H54 (cell line): ENCODE measurements at regions not wholly inside any gene's neighbourhood (a gene's known extent, or its start where the extent isn't known, plus 50 kb on each side); places are given as distances from the start of the nearest gene placed in this dataset.

Experiments used
- DNase-seq: peaks from one replicate; pipeline ENCODE4 v3.0.0; 2011; ENCODE audit warnings: low spot score, mixed read lengths; ENCODE audit not compliant: insufficient read length
- FAIRE-seq: peaks from 3 replicates; lab custom pipeline; 2011; peaks lifted over from hg19 to GRCh38; lab: Jason Lieb, UNC
- POLR2A ChIP-seq: IDR thresholded peaks from 2 replicates; pipeline ENCODE4 v1.6.1; 2011; ENCODE audit warnings: low read depth, mild to moderate bottlenecking, low read length

DNA sequence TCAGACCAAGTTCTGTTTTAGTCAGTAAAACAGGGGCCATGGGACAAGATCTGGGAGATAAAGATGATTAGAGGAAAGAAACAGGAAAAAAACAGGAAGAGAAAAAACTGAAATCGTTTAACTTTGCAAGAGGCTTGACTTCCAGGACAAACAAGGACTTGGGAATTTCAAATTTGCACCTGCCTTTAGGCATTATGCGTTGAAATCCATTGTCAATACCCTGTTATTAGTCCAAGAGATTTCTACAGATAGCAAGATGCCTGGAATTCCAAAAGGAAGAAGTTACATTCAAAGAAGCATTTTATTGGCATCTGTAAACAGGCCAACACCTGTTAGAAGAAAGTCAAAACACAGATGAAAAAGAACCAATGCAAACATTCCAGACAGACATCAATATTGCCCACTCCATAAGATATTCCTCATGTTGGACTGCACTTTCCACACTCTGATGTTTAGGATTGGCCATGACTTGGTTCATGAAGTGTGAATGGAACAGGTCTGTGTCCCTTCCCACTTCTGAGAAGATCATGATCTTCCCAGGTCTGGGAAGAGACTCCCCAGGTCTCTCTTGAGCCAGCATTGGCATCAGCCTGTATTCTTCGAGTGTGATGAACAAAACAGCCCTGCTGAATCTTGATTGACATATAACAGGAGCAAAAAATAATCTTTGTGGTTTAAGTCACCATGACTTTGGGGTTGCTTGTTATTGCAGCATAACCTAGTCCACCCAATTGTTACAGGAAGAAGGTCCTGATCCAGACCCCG is 181.4 kb upstream of the FN1 start:
- FAIRE-seq (no peak), DNase-seq (no peak)
- no peak for TF ChIP-seq POLR2A

DNA sequence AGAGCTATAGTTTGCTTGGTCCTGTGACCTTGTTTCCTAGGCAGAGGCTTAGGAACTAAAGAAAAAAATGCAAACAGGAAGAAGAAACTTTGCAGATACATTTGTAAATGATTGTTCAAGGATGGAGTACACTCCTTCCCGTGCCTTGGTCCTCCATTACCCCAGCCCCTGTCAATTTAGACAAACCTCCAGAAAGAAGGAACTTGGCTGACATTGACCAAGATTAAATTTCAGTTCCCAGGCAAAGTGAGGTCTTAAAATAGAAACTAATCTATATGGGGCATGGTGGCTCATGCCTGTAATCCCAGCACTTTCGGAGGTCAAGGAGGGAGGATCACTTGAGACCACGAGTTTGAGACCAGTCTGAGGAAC is 179.9 kb upstream of the FN1 start:
- FAIRE-seq (no peak), DNase-seq (no peak)
- no peak for TF ChIP-seq POLR2A

GRCh38 chr2:215615067-215615802 is 179.4 kb upstream of the FN1 start:
- no peak for DNase-seq
- FAIRE-seq = no peak
- TF ChIP-seq POLR2A = no peak

DNA sequence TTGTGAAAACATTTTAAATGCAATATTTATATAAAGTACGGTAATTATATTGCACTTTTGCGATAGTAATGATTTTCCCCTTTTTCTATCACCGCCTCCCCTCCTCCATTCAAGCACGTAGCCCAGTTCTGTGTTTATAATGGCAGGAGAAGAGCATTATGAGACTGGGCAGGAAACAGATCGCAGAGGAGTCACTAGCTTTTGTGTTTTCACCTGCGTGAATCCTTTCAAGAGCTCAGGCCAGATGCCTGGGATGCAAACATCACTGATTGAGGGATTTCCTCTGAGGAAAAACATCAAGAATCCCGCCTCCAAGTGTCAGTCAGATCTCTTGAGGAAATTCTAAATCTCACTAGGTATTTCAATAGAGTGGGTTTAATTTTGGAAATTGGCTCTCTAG is 178.4 kb upstream of the FN1 start:
- no peak for FAIRE-seq
- no peak for TF ChIP-seq POLR2A
- no peak for DNase-seq

- DNase-seq (no peak), FAIRE-seq (no peak)
- no peak for TF ChIP-seq POLR2A
These were observed 178.0 kb upstream of the FN1 start for GRCh38 chr2:215613888-215614287.

GRCh38 chr2:215613280-215613679 is 177.4 kb upstream of the FN1 start:
- DNase-seq (no peak), FAIRE-seq (no peak)
- TF ChIP-seq POLR2A = no peak

GRCh38 chr2:215612786-215613185 is 176.9 kb upstream of the FN1 start:
- no peak for TF ChIP-seq POLR2A
- DNase-seq = no peak
- FAIRE-seq = no peak

DNA sequence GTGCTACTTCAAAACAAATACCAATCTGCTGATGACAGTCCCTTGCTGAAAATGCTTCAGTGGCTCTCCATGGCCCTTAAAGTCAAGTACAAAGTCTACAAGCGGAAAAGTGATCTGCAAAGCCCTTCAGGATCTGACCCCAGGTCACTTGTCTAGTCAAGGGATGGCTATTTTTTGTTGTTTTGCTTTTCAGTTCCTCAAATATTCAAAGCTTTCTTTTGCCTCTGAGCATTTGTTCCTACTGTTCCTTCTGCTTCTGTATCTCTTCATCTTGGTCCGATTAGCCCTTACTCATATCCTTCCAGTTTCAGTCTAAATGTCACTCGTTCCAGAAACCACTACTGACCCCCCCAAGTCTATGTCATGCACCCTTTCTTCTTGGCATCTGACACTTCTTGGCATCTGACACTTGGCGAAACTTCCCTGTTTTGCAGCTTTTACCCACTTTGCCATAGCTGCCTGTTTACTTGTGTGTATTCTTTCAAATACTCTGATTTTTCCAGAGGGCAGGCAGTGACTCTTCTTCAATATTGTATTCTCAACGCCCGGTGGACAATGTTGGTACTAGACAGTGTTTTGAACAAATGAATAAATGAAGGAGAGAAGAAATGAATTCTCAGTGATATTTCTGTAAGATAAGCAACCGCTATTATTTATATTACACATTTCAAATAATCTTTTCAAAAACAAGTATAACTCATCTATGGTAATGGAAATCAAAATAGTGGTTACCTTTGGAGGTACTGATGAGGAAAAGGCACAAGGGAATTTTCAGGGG is 175.9 kb upstream of the FN1 start:
- no peak for FAIRE-seq
- TF ChIP-seq POLR2A = no peak
- DNase-seq = no peak

GRCh38 chr2:215609089-215610032 is 173.5 kb upstream of the FN1 start:
- no peak for FAIRE-seq

DNA sequence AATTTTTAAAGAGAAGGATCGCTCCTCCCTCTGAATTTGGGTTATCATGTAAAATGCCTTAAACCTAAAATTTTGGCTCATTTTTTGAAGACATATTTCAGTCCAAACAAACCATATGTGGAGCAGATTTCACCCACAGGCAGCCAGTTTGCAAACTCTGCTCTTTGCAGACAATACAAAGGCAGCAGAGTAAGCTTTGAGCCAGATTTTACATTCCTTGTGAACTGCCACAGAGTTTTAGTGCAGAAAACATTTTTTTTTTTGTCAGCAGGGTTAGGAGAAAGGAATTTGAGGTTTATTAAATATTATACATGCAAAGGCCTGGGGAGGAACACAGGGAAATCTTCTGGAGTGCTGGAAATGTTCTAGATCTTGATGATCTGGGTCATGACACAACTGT is 171.9 kb upstream of the FN1 start:
- DNase-seq (no peak), FAIRE-seq (no peak)
- TF ChIP-seq POLR2A = no peak

More at GRCh38 chr2:215609089-215610032, 173.5 kb upstream of the FN1 start:
- DNase-seq = no peak
- TF ChIP-seq POLR2A = no peak

DNA sequence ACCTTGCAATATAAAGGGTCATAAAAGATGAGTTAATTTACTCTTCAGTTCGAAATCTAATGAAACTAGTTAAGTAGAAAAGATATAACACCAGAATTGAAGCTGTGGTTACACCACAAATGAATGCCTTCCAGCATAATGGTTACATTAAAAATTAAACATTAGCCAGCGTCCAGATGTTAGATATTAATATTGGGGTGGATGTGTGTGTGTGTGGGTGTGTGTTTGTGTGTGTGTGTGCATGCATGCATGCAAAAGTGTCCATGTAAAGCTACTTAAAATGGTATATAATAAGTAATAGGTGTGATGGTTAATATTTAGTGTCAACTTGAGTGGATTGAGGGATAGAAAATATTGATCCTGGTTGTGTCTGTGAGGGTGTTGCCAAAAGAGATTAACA is 170.4 kb upstream of the FN1 start:
- TF ChIP-seq POLR2A = no peak
- DNase-seq (no peak), FAIRE-seq (no peak)

GRCh38 chr2:215605214-215605613 is 169.3 kb upstream of the FN1 start:
- no peak for TF ChIP-seq POLR2A
- no peak for FAIRE-seq
- no peak for DNase-seq

DNA sequence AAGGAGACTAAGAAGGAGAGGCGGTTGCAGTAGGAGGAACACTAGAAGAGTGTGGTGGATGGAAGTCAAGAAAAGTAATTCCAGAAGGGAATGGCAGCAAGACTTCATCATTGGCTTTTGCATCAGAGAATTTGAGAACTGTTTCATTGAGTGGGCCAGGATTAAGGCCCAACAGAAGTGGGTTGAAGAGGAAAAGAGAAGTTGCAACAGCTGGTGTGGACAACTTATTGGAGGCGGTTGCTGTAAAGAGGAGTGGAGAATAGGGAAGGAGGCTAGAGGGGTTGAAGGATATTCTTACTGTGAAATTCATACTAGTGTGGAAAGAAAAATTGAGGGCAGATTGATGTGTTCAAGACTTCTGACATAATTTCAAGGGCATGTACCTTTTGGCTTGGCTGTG is 168.7 kb upstream of the FN1 start:
- FAIRE-seq (no peak), DNase-seq (no peak)
- TF ChIP-seq POLR2A = no peak
